Epithelial cell of esophagus (primary cell): ENCODE measurements at regions not wholly inside any gene's neighbourhood (a gene's known extent, or its start where the extent isn't known, plus 50 kb on each side); places are given as distances from the start of the nearest gene placed in this dataset.

Experiments used
- DNase-seq: peaks from one replicate; pipeline ENCODE4 v3.0.0; 2010; ENCODE audit warnings: low read depth
- H3K4me3 ChIP-seq: 2 replicates; pipeline ENCODE4 v1.5.1; 2011; ENCODE audit warnings: mild to moderate bottlenecking, low read length, control low read depth
- TF ChIP-seq, protein P1 (sequence below): IDR thresholded peaks from 2 replicates; pipeline ENCODE4 v1.5.1; 2011; ENCODE audit warnings: low read depth, mild to moderate bottlenecking, low read length, control low read depth, inconsistent platforms; ENCODE audit not compliant: insufficient read depth; ENCODE audit errors: missing control alignments

DNA sequence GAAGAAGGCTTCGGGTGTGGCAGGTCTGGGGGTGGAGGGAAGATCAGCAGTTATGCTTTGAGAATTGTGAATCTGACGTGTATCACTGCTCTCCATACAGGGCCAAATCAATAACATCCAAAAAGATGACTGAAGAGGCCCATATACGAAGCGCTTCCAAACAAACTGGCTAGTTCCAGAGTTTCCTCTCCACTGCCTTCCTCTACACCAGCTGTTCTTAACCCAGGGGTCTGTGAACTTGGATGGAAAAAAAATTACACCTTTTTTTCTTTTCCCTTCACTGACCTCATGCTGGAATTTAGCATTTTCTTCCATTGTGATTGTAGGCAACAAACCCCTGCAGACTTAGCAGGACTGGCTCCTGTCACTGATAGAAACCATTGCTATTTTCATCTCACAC lies 77.1 kb upstream of the NBL1 start:
- H3K4me3 ChIP-seq = no peak overlapping the region
- TF ChIP-seq, protein P1, sequence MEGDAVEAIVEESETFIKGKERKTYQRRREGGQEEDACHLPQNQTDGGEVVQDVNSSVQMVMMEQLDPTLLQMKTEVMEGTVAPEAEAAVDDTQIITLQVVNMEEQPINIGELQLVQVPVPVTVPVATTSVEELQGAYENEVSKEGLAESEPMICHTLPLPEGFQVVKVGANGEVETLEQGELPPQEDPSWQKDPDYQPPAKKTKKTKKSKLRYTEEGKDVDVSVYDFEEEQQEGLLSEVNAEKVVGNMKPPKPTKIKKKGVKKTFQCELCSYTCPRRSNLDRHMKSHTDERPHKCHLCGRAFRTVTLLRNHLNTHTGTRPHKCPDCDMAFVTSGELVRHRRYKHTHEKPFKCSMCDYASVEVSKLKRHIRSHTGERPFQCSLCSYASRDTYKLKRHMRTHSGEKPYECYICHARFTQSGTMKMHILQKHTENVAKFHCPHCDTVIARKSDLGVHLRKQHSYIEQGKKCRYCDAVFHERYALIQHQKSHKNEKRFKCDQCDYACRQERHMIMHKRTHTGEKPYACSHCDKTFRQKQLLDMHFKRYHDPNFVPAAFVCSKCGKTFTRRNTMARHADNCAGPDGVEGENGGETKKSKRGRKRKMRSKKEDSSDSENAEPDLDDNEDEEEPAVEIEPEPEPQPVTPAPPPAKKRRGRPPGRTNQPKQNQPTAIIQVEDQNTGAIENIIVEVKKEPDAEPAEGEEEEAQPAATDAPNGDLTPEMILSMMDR = no peak
- no peak for DNase-seq

DNA sequence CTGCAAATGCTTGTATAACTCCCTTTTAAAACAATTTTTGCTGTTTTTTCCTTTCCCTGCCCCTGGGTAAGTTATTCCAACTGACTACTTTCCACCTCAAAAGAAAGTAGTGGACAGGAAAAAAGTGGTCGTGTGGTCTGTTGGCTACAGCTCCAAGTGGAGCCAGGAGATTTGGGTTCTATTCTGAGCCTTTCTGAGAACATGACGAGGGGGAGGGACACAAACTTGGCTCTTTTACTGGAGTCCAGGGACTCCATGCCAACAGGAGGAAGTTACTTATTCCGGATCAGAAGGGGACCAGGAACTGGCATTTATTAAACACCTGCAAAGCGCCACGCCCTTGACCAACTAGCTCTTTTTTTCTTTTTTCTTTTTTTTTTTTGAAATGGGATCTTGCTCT lies 79.0 kb upstream of the CAPZB start:
- no peak for DNase-seq
- no peak overlapping the region for H3K4me3 ChIP-seq
- TF ChIP-seq, protein P1 = no peak

DNA sequence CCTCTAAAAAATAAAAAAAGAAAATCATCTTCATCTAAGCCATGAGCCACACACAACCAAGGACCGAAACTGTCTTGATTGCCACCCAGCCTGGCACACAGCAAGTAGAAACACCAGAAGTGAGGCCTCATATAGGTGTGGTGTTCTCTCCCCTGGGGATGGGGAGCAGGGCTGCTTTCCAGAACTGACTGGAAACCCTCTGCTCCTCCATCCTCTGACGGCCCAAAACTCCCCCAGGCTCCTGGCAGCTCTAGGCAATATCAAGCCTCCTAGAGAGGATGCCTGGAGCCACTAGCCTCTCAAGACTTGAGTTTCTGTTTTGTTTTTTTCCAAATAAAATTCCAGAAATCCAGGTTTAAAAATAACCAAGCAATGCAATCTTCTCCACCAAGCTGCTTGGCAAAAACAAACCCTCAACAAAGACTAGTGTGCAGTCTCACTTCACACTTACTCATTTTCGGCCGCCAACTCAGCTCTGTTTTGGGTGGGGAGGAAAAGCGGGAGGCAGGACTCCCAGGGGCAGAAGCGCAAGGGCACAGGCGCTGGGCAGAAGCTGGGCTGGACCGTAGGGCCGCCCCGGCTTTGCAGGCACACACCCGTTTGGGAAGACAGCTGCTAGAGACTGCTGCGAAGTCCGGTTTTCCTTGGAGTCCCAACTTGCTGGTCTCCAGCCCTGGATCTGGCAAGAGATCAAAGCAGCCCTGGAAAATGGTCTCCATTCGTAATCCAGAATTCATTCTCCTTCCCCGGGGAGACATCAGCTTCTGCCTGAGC lies 78.2 kb upstream of the CAPZB start:
- H3K4me3 ChIP-seq = no peak overlapping the region
- DNase-seq = peak; percentile 5
- TF ChIP-seq, protein P1 = no peak

DNA sequence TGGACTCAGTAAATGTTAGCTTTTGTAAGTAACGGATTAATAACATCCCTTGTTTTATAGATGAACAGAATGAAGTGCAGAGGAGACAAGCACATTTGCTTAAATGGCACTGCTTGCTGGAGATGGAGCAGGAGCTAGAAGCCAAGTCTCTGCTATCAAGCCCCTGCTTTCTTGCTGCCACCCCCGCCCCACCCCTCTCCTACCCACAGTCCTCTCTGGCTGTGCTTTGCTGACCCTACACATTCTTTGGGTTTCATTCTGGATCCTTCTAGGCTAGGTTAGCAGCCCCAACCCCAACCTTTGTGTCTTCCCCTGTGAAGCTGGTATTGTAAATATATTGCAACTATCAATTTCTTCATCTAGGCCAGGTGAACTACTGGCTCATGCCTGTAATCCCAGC lies 77.5 kb upstream of the CAPZB start:
- TF ChIP-seq, protein P1 = no peak
- no peak for DNase-seq
- no peak overlapping the region for H3K4me3 ChIP-seq

DNA sequence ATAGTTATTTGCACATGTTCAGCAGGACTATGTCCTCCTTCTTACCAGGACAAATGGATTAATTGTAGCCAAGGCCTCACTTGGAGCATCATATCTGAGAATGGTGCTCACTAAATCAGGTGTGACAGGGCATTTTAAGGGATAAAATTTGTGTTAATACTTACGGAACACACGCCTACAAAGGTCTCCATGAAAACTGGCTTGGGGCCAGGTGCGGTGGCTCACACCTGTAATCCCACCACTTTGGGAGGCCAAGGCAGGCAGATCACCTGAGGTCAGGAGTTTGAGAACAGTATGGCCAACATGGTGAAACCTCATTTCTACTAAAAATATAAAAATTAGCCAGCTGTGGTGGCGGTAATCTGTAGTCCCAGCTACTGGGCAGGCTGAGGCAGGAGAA lies 75.1 kb upstream of the CAPZB start:
- TF ChIP-seq, protein P1 = no peak
- DNase-seq = no peak

DNA sequence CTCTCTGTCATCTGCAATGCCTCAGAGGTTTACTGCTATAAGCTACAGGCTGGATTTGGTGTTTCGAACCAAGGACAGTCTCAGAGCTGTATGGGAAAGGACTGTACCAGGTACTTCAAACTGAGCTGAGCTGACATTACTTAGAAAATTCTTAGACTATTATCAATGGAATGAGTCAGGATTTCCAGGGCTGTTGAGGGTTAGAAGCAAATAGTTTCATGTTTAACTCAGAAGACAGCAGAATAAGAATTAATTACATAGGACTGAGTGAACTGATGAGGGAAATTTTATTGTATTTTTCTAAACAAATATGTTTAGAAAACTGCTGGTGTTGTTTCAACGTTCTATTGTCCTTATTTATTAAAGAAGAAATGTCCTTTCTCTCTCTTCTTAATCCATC lies 74.3 kb upstream of the CAPZB start:
- TF ChIP-seq, protein P1 = no peak
- H3K4me3 ChIP-seq = no peak overlapping the region
- peak; percentile 52 for DNase-seq

More for the DNA sequence above, 75.1 kb upstream of the CAPZB start:
- H3K4me3 ChIP-seq = no peak overlapping the region

DNA sequence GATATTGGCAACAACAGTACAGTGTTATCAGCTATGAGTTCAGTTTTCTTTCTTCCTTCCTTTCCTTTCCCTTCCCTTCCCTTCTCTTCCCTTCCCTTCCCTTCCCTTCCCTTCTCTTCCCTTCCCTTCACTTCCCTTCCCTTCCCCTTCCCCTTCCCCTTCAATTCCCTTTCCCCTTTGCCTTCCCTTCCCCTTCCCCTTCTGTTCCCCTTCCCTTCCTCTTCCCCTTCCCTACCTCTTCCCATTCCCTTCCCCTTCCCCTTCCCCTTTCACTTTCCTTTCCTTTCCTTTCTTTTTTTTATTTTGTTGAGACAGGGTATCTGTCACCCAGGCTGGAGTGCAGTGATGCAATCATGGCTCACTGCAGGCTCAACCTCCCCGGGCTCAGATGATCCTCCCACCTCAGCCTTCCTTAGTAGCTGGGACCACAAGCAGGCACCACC lies 72.3 kb upstream of the CAPZB start:
- TF ChIP-seq, protein P1 = no peak
- DNase-seq = peak; percentile 15
- H3K4me3 ChIP-seq = no peak overlapping the region
